LNCAP (cell line): ENCODE measurements at regions not wholly inside any gene's neighbourhood (a gene's known extent, or its start where the extent isn't known, plus 50 kb on each side); places are given as distances from the start of the nearest gene placed in this dataset.

Source experiments
- CTCF ChIP-seq: fragments of 450-650 bp; IDR thresholded peaks from 2 replicates; pipeline ENCODE4 v1.5.1; 2017; ENCODE audit warnings: mild to moderate bottlenecking

GRCh38 chr20:22692119-22692475, 107.7 kb upstream of the FOXA2 start:
- TF ChIP-seq CTCF, result no peak

- TF ChIP-seq CTCF, result no peak
Measured at GRCh38 chr20:22696759-22697158, 112.4 kb upstream of the FOXA2 start.

GRCh38 chr20:22698259-22698842, 114.0 kb upstream of the FOXA2 start:
- no peak for TF ChIP-seq CTCF

- TF ChIP-seq CTCF, result no peak
Measured at GRCh38 chr20:22699396-22699795, 115.0 kb upstream of the FOXA2 start.

- TF ChIP-seq CTCF, result no peak
Measured at GRCh38 chr20:22700367-22700766, 116.0 kb upstream of the FOXA2 start.

GRCh38 chr20:22701679-22702308, 117.4 kb upstream of the FOXA2 start:
- no peak for TF ChIP-seq CTCF

GRCh38 chr20:22703843-22704242, 119.5 kb upstream of the FOXA2 start:
- no peak for TF ChIP-seq CTCF
